ENCODE measurements at regions not wholly inside any gene's neighbourhood (a gene's known extent, or its start where the extent isn't known, plus 50 kb on each side); places are given as distances from the start of the nearest gene placed in this dataset.

- TF ChIP-seq CTCF (IDR thresholded peaks at IDR 0.05) (no peak), POLR2A (IDR thresholded peaks at IDR 0.05) (no peak)
Observed at GRCh38 chr14:45721472-45721871, 468.5 kb upstream of the MIS18BP1 start.
